Ishikawa (cell line): ENCODE measurements at regions not wholly inside any gene's neighbourhood (a gene's known extent, or its start where the extent isn't known, plus 50 kb on each side); places are given as distances from the start of the nearest gene placed in this dataset.

Experiments
- CEBPB ChIP-seq: IDR thresholded peaks from 2 replicates; pipeline ENCODE4 v1.6.1; 2012
- CREB1 ChIP-seq: IDR thresholded peaks from 2 replicates; pipeline ENCODE4 v1.6.1; 2012; ENCODE audit warnings: low read depth
- EGR1 ChIP-seq: IDR thresholded peaks from 2 replicates; pipeline ENCODE4 v1.6.1; 2012
- EP300 ChIP-seq: IDR thresholded peaks from 2 replicates; pipeline ENCODE4 v1.6.1; 2012; ENCODE audit warnings: borderline replicate concordance
- FOXM1 ChIP-seq: IDR thresholded peaks from 2 replicates; pipeline ENCODE4 v1.6.1; 2012; ENCODE audit warnings: low read depth, borderline replicate concordance
- NFIC ChIP-seq: IDR thresholded peaks from 2 replicates; pipeline ENCODE4 v1.6.1; 2012
- RAD21 ChIP-seq: IDR thresholded peaks from 2 replicates; pipeline ENCODE4 v1.6.1; 2012; ENCODE audit warnings: low read depth
- TAF1 ChIP-seq: IDR thresholded peaks from 2 replicates; pipeline ENCODE4 v1.6.1; 2012; ENCODE audit warnings: low read depth, mild to moderate bottlenecking
- TCF12 ChIP-seq: IDR thresholded peaks from 2 replicates; pipeline ENCODE4 v1.6.1; 2012; ENCODE audit warnings: low read depth
- TEAD4 ChIP-seq: IDR thresholded peaks from 2 replicates; pipeline ENCODE4 v1.6.1; 2012
- YY1 ChIP-seq: IDR thresholded peaks from 2 replicates; pipeline ENCODE4 v1.6.1; 2012; ENCODE audit warnings: low read depth
- ZBTB7A ChIP-seq: IDR thresholded peaks from 2 replicates; pipeline ENCODE4 v1.6.1; 2012; ENCODE audit warnings: low read depth
- TF ChIP-seq, protein P1 (sequence below): IDR thresholded peaks from 2 replicates; pipeline ENCODE4 v1.6.1; 2012
- TF ChIP-seq, protein P2 (sequence below): IDR thresholded peaks from 2 replicates; pipeline ENCODE4 v1.6.1; 2012; ENCODE audit warnings: low read depth, mild to moderate bottlenecking
- TF ChIP-seq, protein P3 (sequence below): IDR thresholded peaks from 2 replicates; pipeline ENCODE4 v1.6.1; 2012

DNA sequence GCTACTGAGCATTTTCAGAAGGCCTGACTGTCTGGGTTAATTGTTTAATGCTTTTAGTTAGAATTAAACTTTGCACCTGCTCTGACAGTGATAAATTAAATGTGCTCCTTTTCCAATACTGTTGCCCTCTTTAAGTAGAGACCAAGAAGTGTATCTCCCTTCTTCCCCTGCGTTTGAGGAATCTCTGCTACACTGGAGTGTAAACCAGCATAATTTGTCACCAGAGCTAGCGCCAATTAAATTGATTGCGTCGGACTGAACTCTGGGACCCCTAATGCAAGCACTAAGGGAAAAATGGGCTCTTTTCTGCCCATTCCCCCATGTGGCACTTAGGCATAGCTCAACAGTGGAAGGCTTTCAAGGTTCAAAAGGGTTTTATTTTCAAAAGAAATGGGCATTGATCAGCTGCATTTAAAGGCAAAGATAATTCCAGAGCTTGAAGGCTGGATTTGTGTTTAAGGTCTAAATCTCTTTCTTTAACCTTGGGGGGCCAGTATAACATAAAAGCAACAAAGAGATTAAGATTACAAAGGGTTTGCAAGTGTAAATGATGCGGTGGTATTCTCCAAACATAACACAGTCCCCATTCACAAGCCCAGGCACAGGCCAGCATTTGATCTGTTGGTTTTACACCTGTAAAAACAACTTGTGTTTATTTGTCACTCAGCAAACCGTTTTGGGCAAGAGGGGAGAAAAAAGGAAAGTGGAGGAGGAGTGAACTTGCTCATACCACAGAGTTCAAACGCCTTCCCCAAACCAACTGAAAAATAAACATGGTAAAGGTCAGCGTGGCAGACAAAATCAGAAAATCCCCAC lies 427.6 kb downstream of the BCL11A start:
- no peak for TF ChIP-seq RAD21
- TF ChIP-seq TAF1: no peak
- TF ChIP-seq, protein P1, sequence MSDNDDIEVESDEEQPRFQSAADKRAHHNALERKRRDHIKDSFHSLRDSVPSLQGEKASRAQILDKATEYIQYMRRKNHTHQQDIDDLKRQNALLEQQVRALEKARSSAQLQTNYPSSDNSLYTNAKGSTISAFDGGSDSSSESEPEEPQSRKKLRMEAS: no peak
- no peak for TF ChIP-seq NFIC
- no peak for TF ChIP-seq TEAD4
- TF ChIP-seq EP300: no peak
- no peak for TF ChIP-seq TCF12
- TF ChIP-seq, protein P2, sequence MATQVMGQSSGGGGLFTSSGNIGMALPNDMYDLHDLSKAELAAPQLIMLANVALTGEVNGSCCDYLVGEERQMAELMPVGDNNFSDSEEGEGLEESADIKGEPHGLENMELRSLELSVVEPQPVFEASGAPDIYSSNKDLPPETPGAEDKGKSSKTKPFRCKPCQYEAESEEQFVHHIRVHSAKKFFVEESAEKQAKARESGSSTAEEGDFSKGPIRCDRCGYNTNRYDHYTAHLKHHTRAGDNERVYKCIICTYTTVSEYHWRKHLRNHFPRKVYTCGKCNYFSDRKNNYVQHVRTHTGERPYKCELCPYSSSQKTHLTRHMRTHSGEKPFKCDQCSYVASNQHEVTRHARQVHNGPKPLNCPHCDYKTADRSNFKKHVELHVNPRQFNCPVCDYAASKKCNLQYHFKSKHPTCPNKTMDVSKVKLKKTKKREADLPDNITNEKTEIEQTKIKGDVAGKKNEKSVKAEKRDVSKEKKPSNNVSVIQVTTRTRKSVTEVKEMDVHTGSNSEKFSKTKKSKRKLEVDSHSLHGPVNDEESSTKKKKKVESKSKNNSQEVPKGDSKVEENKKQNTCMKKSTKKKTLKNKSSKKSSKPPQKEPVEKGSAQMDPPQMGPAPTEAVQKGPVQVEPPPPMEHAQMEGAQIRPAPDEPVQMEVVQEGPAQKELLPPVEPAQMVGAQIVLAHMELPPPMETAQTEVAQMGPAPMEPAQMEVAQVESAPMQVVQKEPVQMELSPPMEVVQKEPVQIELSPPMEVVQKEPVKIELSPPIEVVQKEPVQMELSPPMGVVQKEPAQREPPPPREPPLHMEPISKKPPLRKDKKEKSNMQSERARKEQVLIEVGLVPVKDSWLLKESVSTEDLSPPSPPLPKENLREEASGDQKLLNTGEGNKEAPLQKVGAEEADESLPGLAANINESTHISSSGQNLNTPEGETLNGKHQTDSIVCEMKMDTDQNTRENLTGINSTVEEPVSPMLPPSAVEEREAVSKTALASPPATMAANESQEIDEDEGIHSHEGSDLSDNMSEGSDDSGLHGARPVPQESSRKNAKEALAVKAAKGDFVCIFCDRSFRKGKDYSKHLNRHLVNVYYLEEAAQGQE: no peak
- no peak for TF ChIP-seq CEBPB
- TF ChIP-seq YY1: no peak
- TF ChIP-seq CREB1: no peak
- TF ChIP-seq, protein P3, sequence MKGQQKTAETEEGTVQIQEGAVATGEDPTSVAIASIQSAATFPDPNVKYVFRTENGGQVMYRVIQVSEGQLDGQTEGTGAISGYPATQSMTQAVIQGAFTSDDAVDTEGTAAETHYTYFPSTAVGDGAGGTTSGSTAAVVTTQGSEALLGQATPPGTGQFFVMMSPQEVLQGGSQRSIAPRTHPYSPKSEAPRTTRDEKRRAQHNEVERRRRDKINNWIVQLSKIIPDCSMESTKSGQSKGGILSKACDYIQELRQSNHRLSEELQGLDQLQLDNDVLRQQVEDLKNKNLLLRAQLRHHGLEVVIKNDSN: no peak
- no peak for TF ChIP-seq ZBTB7A
- TF ChIP-seq FOXM1: no peak
- no peak for TF ChIP-seq EGR1

DNA sequence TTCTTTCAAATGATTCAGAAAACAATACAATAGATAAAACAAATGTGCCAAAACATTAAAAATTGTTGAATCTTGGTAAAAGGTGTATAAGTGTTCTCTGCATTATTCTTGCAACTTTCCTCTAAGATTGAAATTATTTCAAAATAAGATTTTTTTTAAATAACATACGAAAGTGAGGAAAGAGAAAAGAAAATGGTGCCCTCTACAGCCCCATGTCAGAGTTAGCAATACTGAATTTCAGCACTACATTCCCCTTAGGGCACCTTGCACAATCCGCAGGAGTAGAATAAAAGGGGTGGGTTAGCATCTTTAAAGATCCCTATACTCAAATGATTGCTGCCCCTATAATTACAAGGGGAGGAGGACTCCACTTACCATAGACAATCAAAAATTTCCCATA lies 433.7 kb downstream of the BCL11A start:
- no peak for TF ChIP-seq CREB1
- TF ChIP-seq TAF1: no peak
- TF ChIP-seq, protein P3: no peak
- TF ChIP-seq TCF12: no peak
- TF ChIP-seq, protein P1: no peak
- no peak for TF ChIP-seq ZBTB7A
- TF ChIP-seq FOXM1: no peak
- no peak for TF ChIP-seq TEAD4
- TF ChIP-seq EP300: no peak
- TF ChIP-seq NFIC: no peak

DNA sequence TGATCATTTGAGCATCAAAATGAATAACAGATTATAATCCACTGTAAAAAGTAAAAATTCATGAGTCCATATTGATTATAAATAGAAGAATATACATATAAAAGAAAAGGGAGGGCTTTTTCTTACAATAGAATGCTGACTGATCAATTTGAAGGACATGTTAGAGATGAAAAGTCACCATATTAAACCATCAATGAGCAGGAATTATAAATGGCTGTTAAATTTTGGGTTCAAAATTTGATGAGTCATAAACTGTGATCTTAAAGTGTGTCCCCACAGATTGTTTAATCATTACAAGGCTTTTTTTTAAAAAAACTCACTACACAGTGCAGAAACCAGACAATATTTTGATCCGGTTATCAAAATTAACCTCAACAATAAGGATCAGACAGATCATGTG lies 434.5 kb downstream of the BCL11A start:
- TF ChIP-seq TEAD4 (no peak), RAD21 (no peak), NFIC (no peak), YY1 (no peak), FOXM1 (no peak), TCF12 (no peak), CEBPB (no peak), EP300 (no peak)
- TF ChIP-seq, protein P2: no peak
- TF ChIP-seq, protein P3: no peak

DNA sequence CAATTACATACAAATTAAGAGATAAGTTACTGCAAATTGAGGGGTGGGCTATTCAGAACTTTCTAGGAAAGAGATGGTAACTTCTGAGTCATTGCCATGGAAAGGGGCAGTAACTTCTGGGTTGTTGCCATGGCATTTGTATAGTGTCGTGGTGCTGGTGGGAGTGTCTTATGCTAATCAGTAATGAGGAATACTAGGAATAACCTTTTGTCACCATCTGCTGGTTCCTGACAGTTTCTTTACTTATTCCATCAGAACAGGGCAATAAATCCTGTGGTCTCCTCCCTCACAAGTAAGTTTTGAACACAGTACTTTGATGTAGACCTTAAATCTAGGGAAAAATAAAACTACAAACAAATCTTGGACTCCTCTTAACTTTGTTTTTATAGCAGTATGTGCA lies 435.4 kb downstream of the BCL11A start:
- TF ChIP-seq TAF1: no peak
- no peak for TF ChIP-seq TEAD4
- TF ChIP-seq YY1: no peak
- TF ChIP-seq, protein P1: no peak
- TF ChIP-seq ZBTB7A: no peak
- TF ChIP-seq CEBPB: no peak
- TF ChIP-seq NFIC: no peak
- TF ChIP-seq, protein P3: no peak
- no peak for TF ChIP-seq EGR1
- no peak for TF ChIP-seq TCF12
- no peak for TF ChIP-seq CREB1
- TF ChIP-seq RAD21: no peak
- TF ChIP-seq, protein P2: no peak
